GM21529 (cell line): ENCODE measurements at regions not wholly inside any gene's neighbourhood (a gene's known extent, or its start where the extent isn't known, plus 50 kb on each side); places are given as distances from the start of the nearest gene placed in this dataset.

Experiments used
- ATAC-seq: cut with Tn5 transposase; IDR thresholded peaks from one replicate; pipeline ENCODE4 v1.9.1; 2021; ENCODE audit not compliant: unreplicated experiment

GRCh38 chr18:44602380-44602779 lies 78.3 kb upstream of the SETBP1 start:
- ATAC-seq = no peak

GRCh38 chr18:44602845-44603244 lies 77.8 kb upstream of the SETBP1 start:
- ATAC-seq = no peak

- ATAC-seq = no peak
Observed at GRCh38 chr18:44609181-44609941, 71.3 kb upstream of the SETBP1 start.

- ATAC-seq = no peak
Observed at GRCh38 chr18:44620812-44621211, 59.9 kb upstream of the SETBP1 start.

- ATAC-seq = no peak
Observed at GRCh38 chr18:44624052-44624451, 56.6 kb upstream of the SETBP1 start.

- ATAC-seq = no peak
Observed at GRCh38 chr18:44625386-44625785, 55.3 kb upstream of the SETBP1 start.

- ATAC-seq = no peak
Observed at GRCh38 chr18:44626236-44626635, 54.5 kb upstream of the SETBP1 start.

- ATAC-seq = no peak
Observed at GRCh38 chr18:44626807-44627206, 53.9 kb upstream of the SETBP1 start.

GRCh38 chr18:44627280-44627679 lies 53.4 kb upstream of the SETBP1 start:
- no peak for ATAC-seq

GRCh38 chr18:44629406-44629805 lies 51.3 kb upstream of the SETBP1 start:
- no peak for ATAC-seq

GRCh38 chr18:44630118-44630517 lies 50.6 kb upstream of the SETBP1 start:
- ATAC-seq = no peak
